Hepatocyte (in vitro differentiated cells): ENCODE measurements at regions not wholly inside any gene's neighbourhood (a gene's known extent, or its start where the extent isn't known, plus 50 kb on each side); places are given as distances from the start of the nearest gene placed in this dataset.

Experiments
- EZH2phosphoT487 ChIP-seq: fragments of 200-600 bp; sonication (generic); IDR thresholded peaks from one replicate; pipeline ENCODE4 v1.6.1; 2018; ENCODE audit warnings: antibody characterized with exemption, mild to moderate bottlenecking, low read depth, moderate library complexity; ENCODE audit not compliant: unreplicated experiment, severe bottlenecking
- TF ChIP-seq, protein P1 (sequence below): fragments of 200-600 bp; sonication (generic); IDR thresholded peaks from 2 replicates; pipeline ENCODE4 v1.5.1; 2016; ENCODE audit warnings: antibody characterized with exemption, mild to moderate bottlenecking; ENCODE audit not compliant: poor library complexity

DNA sequence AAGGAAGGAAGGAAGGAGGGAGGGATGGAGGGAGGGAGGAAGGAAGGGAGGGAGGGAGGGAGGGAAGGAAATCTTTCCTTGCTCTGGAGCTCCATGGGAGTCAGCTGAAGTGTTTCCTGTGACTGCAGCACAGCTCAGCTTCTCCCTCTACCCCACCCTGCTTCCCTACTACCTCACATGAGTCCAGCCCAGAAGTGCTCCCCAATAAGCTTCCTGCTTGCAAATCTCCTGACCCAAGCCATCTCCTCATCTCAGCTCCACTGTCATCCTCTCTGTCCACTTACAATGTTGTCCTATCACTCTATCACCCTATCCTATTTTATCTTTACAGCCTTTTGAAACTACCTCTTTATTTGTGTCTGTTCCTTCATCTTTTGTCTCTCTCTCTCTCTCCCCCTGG lies 52.9 kb upstream of the SSBP3 start:
- TF ChIP-seq, protein P1, sequence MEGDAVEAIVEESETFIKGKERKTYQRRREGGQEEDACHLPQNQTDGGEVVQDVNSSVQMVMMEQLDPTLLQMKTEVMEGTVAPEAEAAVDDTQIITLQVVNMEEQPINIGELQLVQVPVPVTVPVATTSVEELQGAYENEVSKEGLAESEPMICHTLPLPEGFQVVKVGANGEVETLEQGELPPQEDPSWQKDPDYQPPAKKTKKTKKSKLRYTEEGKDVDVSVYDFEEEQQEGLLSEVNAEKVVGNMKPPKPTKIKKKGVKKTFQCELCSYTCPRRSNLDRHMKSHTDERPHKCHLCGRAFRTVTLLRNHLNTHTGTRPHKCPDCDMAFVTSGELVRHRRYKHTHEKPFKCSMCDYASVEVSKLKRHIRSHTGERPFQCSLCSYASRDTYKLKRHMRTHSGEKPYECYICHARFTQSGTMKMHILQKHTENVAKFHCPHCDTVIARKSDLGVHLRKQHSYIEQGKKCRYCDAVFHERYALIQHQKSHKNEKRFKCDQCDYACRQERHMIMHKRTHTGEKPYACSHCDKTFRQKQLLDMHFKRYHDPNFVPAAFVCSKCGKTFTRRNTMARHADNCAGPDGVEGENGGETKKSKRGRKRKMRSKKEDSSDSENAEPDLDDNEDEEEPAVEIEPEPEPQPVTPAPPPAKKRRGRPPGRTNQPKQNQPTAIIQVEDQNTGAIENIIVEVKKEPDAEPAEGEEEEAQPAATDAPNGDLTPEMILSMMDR: no peak
- TF ChIP-seq EZH2phosphoT487: no peak
